Left lung (tissue), 4 donors: ENCODE measurements at regions not wholly inside any gene's neighbourhood (a gene's known extent, or its start where the extent isn't known, plus 50 kb on each side); places are given as distances from the start of the nearest gene placed in this dataset.

Experiments used
- ATAC-seq: fragments of 200-7000 bp; cut with Tn5 transposase; one replicate; pipeline ENCODE4 v1.9.1; 2020; ENCODE audit warnings: moderate library complexity
- DNase-seq, 4 donors: peaks; one replicate each; pipeline ENCODE4 v3.0.0-alpha.2; 2013 to 2020
- H3K27ac ChIP-seq, 2 donors: fragments of 200-600 bp; sonication (generic) in 1 of 2; one replicate each; pipeline versions ENCODE4 v1.5.0 to v1.8.0; 2020 to 2021
- H3K27me3 ChIP-seq, 2 donors: fragments of 200-600 bp; sonication (generic) in 1 of 2; one replicate each; pipeline versions ENCODE4 v1.5.0 to v1.8.0; 2020 to 2021
- H3K36me3 ChIP-seq, 2 donors: fragments of 200-600 bp; sonication (generic) in 1 of 2; one replicate each; pipeline versions ENCODE4 v1.5.0 to v1.8.0; 2020 to 2021
- H3K4me1 ChIP-seq, 2 donors: fragments of 200-600 bp; one replicate each; pipeline ENCODE4 v1.8.0; 2021
- H3K4me3 ChIP-seq, 2 donors: fragments of 200-600 bp; sonication (generic) in 1 of 2; one replicate each; pipeline versions ENCODE4 v1.5.0 to v1.8.0; 2020 to 2021; ENCODE audit warnings: mild to moderate bottlenecking in 1 of 2
- H3K9me3 ChIP-seq, 2 donors: fragments of 200-600 bp; sonication (generic) in 1 of 2; one replicate each; pipeline versions ENCODE4 v1.5.0 to v1.8.0; 2020 to 2021
- intact Hi-C, 2 donors: fragments of 100-400 bp; cut with DNase I; formaldehyde crosslinking; loops; one replicate each; pipeline versions ENCODE4 v1.11.2 to v1.14.2; 2022
- TF ChIP-seq, protein P1 (sequence below), 2 donors: fragments of 200-600 bp; sonication (generic) in 1 of 2; IDR thresholded peaks; one replicate each; pipeline versions ENCODE4 v1.5.0 to v1.8.0; 2021; ENCODE audit warnings: antibody characterized with exemption in 2 of 2
- donor health status: DM: no; HTN: yes; CAD: no.
- donor health status: DM: no; HTN: no; CAD: no.

- H3K27me3 ChIP-seq: no peaks in the 10 kb centered on the region
- no peak overlapping the region for H3K4me3 ChIP-seq
- ATAC-seq: no peak
- peak in 1 of 4 donors; percentile 77 for DNase-seq
- TF ChIP-seq, protein P1, sequence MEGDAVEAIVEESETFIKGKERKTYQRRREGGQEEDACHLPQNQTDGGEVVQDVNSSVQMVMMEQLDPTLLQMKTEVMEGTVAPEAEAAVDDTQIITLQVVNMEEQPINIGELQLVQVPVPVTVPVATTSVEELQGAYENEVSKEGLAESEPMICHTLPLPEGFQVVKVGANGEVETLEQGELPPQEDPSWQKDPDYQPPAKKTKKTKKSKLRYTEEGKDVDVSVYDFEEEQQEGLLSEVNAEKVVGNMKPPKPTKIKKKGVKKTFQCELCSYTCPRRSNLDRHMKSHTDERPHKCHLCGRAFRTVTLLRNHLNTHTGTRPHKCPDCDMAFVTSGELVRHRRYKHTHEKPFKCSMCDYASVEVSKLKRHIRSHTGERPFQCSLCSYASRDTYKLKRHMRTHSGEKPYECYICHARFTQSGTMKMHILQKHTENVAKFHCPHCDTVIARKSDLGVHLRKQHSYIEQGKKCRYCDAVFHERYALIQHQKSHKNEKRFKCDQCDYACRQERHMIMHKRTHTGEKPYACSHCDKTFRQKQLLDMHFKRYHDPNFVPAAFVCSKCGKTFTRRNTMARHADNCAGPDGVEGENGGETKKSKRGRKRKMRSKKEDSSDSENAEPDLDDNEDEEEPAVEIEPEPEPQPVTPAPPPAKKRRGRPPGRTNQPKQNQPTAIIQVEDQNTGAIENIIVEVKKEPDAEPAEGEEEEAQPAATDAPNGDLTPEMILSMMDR (IDR thresholded peaks at IDR 0.05): no peak
- H3K36me3 ChIP-seq: no peaks in the 10 kb centered on the region
- no peak overlapping the region for H3K27ac ChIP-seq
- H3K4me1 ChIP-seq: no peaks in the 10 kb centered on the region
- no peaks in the 10 kb centered on the region for H3K9me3 ChIP-seq
- intact Hi-C loops: no loop called here
Observed at GRCh38 chr13:83516781-83517180, 365.5 kb downstream of the SLITRK1 start.

DNA sequence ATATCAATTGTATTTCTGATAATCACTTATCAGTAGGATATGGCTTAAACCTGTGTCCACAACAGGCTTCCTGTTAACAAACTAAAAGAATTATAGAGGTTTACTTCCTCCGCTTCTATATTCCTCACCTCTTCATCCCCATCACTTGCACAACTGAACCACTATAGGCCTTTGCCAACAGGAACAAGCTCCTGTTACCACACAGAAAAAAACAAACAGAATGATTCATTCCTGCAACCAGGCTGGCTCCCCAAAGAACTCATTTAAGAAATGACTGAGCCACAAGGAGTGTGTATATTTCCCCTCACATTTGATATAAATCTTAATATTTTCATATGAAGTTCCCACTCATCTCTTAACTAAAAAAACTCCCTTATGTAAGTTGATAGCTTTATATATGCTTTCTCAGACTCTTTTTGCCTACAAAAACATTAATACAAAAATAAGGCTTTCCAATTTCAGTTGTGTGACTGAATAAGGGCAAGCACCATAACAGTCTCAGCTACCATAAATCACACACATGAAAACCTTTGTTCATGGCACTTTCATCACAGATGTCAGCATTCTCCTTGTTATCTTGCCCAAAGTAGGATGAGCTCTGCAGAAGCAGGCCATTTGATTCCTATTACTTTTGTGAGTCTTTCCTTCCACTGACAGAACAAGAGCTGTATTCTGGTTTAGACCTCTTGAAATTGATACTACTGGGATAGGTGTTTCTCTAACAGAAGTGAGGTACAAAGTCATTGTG is 366.8 kb downstream of the SLITRK1 start:
- DNase-seq (no peak), ATAC-seq (no peak)
- intact Hi-C loops: no loop called here

GRCh38 chr13:83508771-83509301 is 373.4 kb downstream of the SLITRK1 start:
- no peak for ATAC-seq
- intact Hi-C loops: no loop called here
- TF ChIP-seq, protein P1 (IDR thresholded peaks at IDR 0.05): no peak

More for the DNA sequence above, 366.8 kb downstream of the SLITRK1 start:
- Histone ChIP-seq H3K4me3 (no peak overlapping the region), H3K27me3 (no peaks in the 10 kb centered on the region), H3K4me1 (no peaks in the 10 kb centered on the region), H3K27ac (no peak overlapping the region), H3K36me3 (no peaks in the 10 kb centered on the region), H3K9me3 (no peaks in the 10 kb centered on the region)
- TF ChIP-seq, protein P1 (IDR thresholded peaks at IDR 0.05): no peak

DNA sequence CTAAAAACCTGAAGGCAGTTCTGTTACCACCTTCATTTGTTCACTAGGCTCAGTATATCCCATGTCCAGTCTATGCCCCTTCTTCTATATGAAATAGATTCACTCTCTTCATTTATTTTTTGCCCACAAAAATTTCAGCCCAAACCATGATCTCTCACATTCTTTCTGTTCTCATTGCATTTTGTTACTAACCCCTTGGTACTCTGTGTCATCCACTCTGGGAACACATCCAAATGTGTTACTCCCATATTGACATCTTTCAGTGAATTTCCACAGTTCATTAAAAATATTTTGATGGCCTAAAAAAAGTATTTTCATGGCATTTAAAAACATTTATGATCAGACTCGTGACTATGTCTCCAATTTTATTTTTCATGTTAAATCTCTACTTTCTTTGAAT is 378.9 kb downstream of the SLITRK1 start:
- Histone ChIP-seq H3K4me3 (no peak overlapping the region), H3K36me3 (no peaks in the 10 kb centered on the region), H3K27ac (no peak overlapping the region), H3K4me1 (no peaks in the 10 kb centered on the region), H3K9me3 (no peaks in the 10 kb centered on the region), H3K27me3 (no peaks in the 10 kb centered on the region)
- intact Hi-C loops: no loop called here
- no peak for DNase-seq
- ATAC-seq: no peak
- TF ChIP-seq, protein P1 (IDR thresholded peaks at IDR 0.05): no peak

More at GRCh38 chr13:83508771-83509301, 373.4 kb downstream of the SLITRK1 start:
- Histone ChIP-seq H3K27ac (no peak overlapping the region), H3K4me1 (no peaks in the 10 kb centered on the region), H3K36me3 (no peaks in the 10 kb centered on the region), H3K4me3 (no peak overlapping the region), H3K9me3 (no peaks in the 10 kb centered on the region), H3K27me3 (no peaks in the 10 kb centered on the region)
- peak in 2 of 4 donors; percentile 23 to 34 for DNase-seq

- TF ChIP-seq, protein P1 (IDR thresholded peaks at IDR 0.05): no peak
- no peaks in the 10 kb centered on the region for H3K9me3 ChIP-seq
- H3K27me3 ChIP-seq: no peaks in the 10 kb centered on the region
- no peaks in the 10 kb centered on the region for H3K4me1 ChIP-seq
- intact Hi-C loops: no loop called here
- no peak for DNase-seq
- no peak overlapping the region for H3K27ac ChIP-seq
- no peak overlapping the region for H3K4me3 ChIP-seq
- ATAC-seq: no peak
- no peaks in the 10 kb centered on the region for H3K36me3 ChIP-seq
Observed at GRCh38 chr13:83499286-83499685, 383.0 kb downstream of the SLITRK1 start.
